Adrenal gland (tissue), 5 donors: ENCODE measurements at regions not wholly inside any gene's neighbourhood (a gene's known extent, or its start where the extent isn't known, plus 50 kb on each side); places are given as distances from the start of the nearest gene placed in this dataset.

Source experiments
- POLR2A ChIP-seq, 2 donors: fragments of 450-650 bp; IDR thresholded peaks; one replicate each; pipeline ENCODE4 v1.6.1; 2017; ENCODE audit warnings: antibody characterized with exemption in 2 of 2, mild to moderate bottlenecking in 2 of 2, moderate library complexity in 1 of 2
- TF ChIP-seq, protein P1 (sequence below), 6 experiments: fragments of 450-650 bp in 4 of 6; fragments of 200-600 bp in 2 of 6; sonication (generic) in 1 of 6; IDR thresholded peaks; 1 replicate in 5 of 6; 2 replicates in 1 of 6; pipeline versions ENCODE4 v1.5.1 to v1.8.0; 2016 to 2021; ENCODE audit warnings: antibody characterized with exemption in 6 of 6, mild to moderate bottlenecking in 2 of 6, moderate library complexity in 1 of 6
- donor health status: DM: no; HTN: no; CAD: no.

DNA sequence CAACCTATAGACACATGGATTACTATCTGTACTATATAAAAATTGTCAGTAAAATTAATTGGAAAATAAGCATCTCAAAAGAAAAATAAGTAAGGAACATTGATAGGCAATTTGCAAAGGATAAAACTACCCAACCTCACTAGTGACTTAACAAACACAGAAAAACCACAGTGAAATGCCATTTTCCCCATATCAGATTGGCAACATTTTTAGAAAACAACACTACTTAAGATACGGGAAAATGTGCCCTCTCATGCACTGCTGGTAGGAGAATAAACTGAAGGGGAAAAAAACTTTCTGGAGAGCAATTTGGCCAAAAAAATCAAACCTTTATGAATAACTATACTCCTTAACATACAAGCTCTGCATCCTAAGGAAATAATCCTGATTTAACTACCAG, 254.0 kb downstream of the DEPDC1B start:
- TF ChIP-seq, protein P1, sequence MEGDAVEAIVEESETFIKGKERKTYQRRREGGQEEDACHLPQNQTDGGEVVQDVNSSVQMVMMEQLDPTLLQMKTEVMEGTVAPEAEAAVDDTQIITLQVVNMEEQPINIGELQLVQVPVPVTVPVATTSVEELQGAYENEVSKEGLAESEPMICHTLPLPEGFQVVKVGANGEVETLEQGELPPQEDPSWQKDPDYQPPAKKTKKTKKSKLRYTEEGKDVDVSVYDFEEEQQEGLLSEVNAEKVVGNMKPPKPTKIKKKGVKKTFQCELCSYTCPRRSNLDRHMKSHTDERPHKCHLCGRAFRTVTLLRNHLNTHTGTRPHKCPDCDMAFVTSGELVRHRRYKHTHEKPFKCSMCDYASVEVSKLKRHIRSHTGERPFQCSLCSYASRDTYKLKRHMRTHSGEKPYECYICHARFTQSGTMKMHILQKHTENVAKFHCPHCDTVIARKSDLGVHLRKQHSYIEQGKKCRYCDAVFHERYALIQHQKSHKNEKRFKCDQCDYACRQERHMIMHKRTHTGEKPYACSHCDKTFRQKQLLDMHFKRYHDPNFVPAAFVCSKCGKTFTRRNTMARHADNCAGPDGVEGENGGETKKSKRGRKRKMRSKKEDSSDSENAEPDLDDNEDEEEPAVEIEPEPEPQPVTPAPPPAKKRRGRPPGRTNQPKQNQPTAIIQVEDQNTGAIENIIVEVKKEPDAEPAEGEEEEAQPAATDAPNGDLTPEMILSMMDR (IDR thresholded peaks at IDR 0.05) = no peak
- TF ChIP-seq POLR2A (IDR thresholded peaks at IDR 0.05) = no peak
